ENCODE measurements at regions not wholly inside any gene's neighbourhood (a gene's known extent, or its start where the extent isn't known, plus 50 kb on each side); places are given as distances from the start of the nearest gene placed in this dataset.

GRCh38 chr13:53191091-53191490 lies 162.5 kb downstream of the OLFM4 start:
- no peak for TF ChIP-seq CTCF (IDR thresholded peaks at IDR 0.05; ENCODE audit: control extremely low read depth in 1 of 3, insufficient read depth in 1 of 3, low read depth in 1 of 3, low read length in 3 of 3)
- TF ChIP-seq USF2 (IDR thresholded peaks at IDR 0.05; ENCODE audit: low read length) = no peak
- no peak for TF ChIP-seq POLR2AphosphoS5 (IDR thresholded peaks at IDR 0.05; ENCODE audit: low read depth, low read length)
